ENCODE measurements at regions not wholly inside any gene's neighbourhood (a gene's known extent, or its start where the extent isn't known, plus 50 kb on each side); places are given as distances from the start of the nearest gene placed in this dataset.
A peak's percentile ranks its signal among the peaks of the same experiment; 100 is the strongest.

- DNase-seq, result no peak
Observed at GRCh38 chr17:72534265-72534664, 413.4 kb downstream of the SOX9 start.

- no peak for DNase-seq
Observed at GRCh38 chr17:72534776-72535175, 414.0 kb downstream of the SOX9 start.

- no peak for DNase-seq
Observed at GRCh38 chr17:72535346-72535745, 414.5 kb downstream of the SOX9 start.

- DNase-seq, result no peak
Observed at GRCh38 chr17:72535779-72536178, 415.0 kb downstream of the SOX9 start.

GRCh38 chr17:72536788-72537187 lies 416.0 kb downstream of the SOX9 start:
- DNase-seq, result no peak

GRCh38 chr17:72538443-72538842 lies 417.6 kb downstream of the SOX9 start:
- DNase-seq, result no peak

GRCh38 chr17:72538901-72539352 lies 418.1 kb downstream of the SOX9 start:
- no peak for DNase-seq

GRCh38 chr17:72539981-72540897 lies 419.4 kb downstream of the SOX9 start:
- peak; percentile 74 for DNase-seq

GRCh38 chr17:72542317-72542716 lies 421.5 kb downstream of the SOX9 start:
- DNase-seq, result no peak

GRCh38 chr17:72545766-72546165 lies 424.9 kb downstream of the SOX9 start:
- no peak for DNase-seq

GRCh38 chr17:72553051-72553755 lies 432.4 kb downstream of the SOX9 start:
- DNase-seq, result no peak

- DNase-seq, result no peak
Observed at GRCh38 chr17:72554508-72554907, 433.7 kb downstream of the SOX9 start.

GRCh38 chr17:72555052-72555451 lies 434.2 kb downstream of the SOX9 start:
- no peak for DNase-seq

- DNase-seq, result peak; percentile 62
Observed at GRCh38 chr17:72556944-72557826, 436.4 kb downstream of the SOX9 start.

GRCh38 chr17:72558971-72559476 lies 438.2 kb downstream of the SOX9 start:
- no peak for DNase-seq

- peak; percentile 59 for DNase-seq
Observed at GRCh38 chr17:72560303-72561247, 439.8 kb downstream of the SOX9 start.

- DNase-seq, result no peak
Observed at GRCh38 chr17:72561266-72561665, 440.4 kb downstream of the SOX9 start.

GRCh38 chr17:72561680-72562079 lies 440.9 kb downstream of the SOX9 start:
- DNase-seq, result no peak

GRCh38 chr17:72562615-72563188 lies 441.9 kb downstream of the SOX9 start:
- DNase-seq, result no peak

GRCh38 chr17:72563952-72564351 lies 443.1 kb downstream of the SOX9 start:
- no peak for DNase-seq

GRCh38 chr17:72565006-72565405 lies 444.2 kb downstream of the SOX9 start:
- DNase-seq, result no peak
